D721Med (cell line): ENCODE measurements at regions not wholly inside any gene's neighbourhood (a gene's known extent, or its start where the extent isn't known, plus 50 kb on each side); places are given as distances from the start of the nearest gene placed in this dataset.

ENCODE experiments used
- DNase-seq: peaks from one replicate; pipeline ENCODE4 v3.0.0; 2011; ENCODE audit warnings: low spot score; ENCODE audit not compliant: insufficient read length
- FAIRE-seq: peaks from 2 replicates; lab custom pipeline; 2011; peaks lifted over from hg19 to GRCh38; lab: Jason Lieb, UNC
- TF ChIP-seq, protein P1 (sequence below): IDR thresholded peaks from 2 replicates; pipeline ENCODE4 v1.5.1; 2012; ENCODE audit warnings: mild to moderate bottlenecking, control low read depth; ENCODE audit not compliant: insufficient read depth; ENCODE audit errors: missing control alignments

- FAIRE-seq = peak; percentile 90
- no peak for DNase-seq
Observed at GRCh38 chr18:57910817-57911216, 107.7 kb upstream of the ATP8B1 start.

GRCh38 chr18:57910134-57910533 lies 107.0 kb upstream of the ATP8B1 start:
- TF ChIP-seq, protein P1, sequence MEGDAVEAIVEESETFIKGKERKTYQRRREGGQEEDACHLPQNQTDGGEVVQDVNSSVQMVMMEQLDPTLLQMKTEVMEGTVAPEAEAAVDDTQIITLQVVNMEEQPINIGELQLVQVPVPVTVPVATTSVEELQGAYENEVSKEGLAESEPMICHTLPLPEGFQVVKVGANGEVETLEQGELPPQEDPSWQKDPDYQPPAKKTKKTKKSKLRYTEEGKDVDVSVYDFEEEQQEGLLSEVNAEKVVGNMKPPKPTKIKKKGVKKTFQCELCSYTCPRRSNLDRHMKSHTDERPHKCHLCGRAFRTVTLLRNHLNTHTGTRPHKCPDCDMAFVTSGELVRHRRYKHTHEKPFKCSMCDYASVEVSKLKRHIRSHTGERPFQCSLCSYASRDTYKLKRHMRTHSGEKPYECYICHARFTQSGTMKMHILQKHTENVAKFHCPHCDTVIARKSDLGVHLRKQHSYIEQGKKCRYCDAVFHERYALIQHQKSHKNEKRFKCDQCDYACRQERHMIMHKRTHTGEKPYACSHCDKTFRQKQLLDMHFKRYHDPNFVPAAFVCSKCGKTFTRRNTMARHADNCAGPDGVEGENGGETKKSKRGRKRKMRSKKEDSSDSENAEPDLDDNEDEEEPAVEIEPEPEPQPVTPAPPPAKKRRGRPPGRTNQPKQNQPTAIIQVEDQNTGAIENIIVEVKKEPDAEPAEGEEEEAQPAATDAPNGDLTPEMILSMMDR = no peak
- FAIRE-seq (peak; percentile 56), DNase-seq (no peak)

More at GRCh38 chr18:57910817-57911216, 107.7 kb upstream of the ATP8B1 start:
- TF ChIP-seq, protein P1 = no peak

DNA sequence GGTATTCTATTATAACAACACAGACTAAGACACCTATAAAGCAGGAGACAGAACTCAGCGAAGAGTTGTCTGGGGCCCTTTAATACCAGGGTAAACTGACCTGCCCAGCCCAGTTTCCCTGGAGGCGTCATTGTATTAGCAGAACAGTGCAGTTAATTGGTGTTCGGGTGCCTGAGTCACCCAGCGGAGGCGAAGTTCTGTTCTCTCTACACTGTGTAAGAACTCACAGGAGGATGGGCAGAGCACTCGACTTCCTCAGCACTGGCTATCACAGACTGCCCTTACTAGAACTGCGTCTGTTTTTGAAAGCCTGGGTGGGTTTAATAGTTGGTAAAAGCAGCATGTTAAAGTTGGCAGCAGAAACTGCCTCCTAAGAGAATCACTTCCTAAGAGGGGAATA lies 106.5 kb upstream of the ATP8B1 start:
- TF ChIP-seq, protein P1 = no peak
- DNase-seq = no peak
- no peak for FAIRE-seq

- FAIRE-seq (no peak), DNase-seq (no peak)
- TF ChIP-seq, protein P1 = no peak
Observed at GRCh38 chr18:57908092-57908491, 105.0 kb upstream of the ATP8B1 start.

GRCh38 chr18:57907550-57907949 lies 104.4 kb upstream of the ATP8B1 start:
- no peak for FAIRE-seq
- TF ChIP-seq, protein P1 = no peak
- DNase-seq = no peak

DNA sequence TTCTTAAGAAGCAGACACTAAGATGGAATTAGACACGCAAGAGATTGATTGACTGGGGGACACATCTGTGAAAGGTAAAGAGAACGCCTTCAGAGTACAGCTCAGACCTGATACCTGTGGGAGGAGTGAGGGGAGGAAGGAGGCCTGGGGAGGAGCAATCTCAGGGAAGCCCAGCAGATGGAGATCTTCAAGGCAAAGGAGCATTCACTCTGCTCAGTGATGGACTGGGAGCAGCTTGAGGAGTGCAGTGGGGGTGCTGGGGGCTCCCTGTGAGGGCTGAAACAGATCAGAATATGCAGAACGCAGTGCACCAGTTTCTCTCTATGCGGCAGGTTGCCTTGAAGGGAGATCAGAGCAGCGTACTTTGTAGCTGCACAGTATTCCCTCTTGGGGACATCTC lies 103.7 kb upstream of the ATP8B1 start:
- TF ChIP-seq, protein P1 = no peak
- no peak for DNase-seq
- FAIRE-seq = no peak

GRCh38 chr18:57904535-57904934 lies 101.4 kb upstream of the ATP8B1 start:
- FAIRE-seq = peak; percentile 93

More at GRCh38 chr18:57904535-57904934, 101.4 kb upstream of the ATP8B1 start:
- TF ChIP-seq, protein P1 = no peak
- no peak for DNase-seq
